ENCODE measurements at regions not wholly inside any gene's neighbourhood (a gene's known extent, or its start where the extent isn't known, plus 50 kb on each side); places are given as distances from the start of the nearest gene placed in this dataset.

DNA sequence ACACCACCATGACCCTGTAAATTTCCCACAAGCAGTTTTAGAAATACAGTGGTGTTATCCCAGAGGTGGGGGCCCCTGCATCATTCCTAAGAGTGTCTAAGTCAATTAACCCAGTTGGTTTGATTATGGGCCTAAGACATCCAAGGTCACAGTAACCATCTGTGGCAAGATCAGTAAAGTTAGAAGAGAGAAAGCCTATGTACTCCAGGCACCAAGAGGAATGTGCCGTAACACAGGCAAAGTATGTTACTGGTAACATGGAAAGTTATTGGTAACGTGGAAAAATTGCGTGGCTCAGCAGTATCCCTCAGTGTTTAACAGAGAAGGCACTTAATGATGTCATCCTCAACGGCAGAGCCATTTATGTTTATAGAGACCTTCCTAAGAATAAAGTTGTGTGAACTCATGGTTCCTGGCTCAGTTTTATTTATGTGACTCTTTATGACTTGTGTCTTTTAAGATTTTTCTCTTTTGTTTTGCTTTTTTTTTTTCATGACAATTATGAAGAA lies 144.1 kb upstream of the RASGRP1 start:
- H3K4me1 ChIP-seq (ENCODE audit: control insufficient read depth, low read length) = no peaks in the 10 kb centered on the region
- H3K4me2 ChIP-seq (ENCODE audit: low read length) = no peak overlapping the region
- H3K79me2 ChIP-seq (ENCODE audit: control insufficient read depth, low read length) = no peaks in the 10 kb centered on the region
- peaks cover 18% of the 10 kb centered on the region for H3K27me3 ChIP-seq (ENCODE audit: control insufficient read depth, low read length)
- no peak overlapping the region for H3K27ac ChIP-seq (ENCODE audit: low read depth, low read length)
- H4K20me1 ChIP-seq (ENCODE audit: control insufficient read depth, insufficient read depth, low read depth, low read length) = no peaks in the 10 kb centered on the region
- H3K9me3 ChIP-seq (ENCODE audit: control insufficient read depth, insufficient read depth, low read length) = no peaks in the 10 kb centered on the region
- H3F3A ChIP-seq (ENCODE audit: control insufficient read depth, insufficient read depth) = no peaks in the 10 kb centered on the region
- H3K9me2 ChIP-seq (replicated peaks; ENCODE audit: control insufficient read depth, low read length) = no peaks in the 10 kb centered on the region
- H3K36me3 ChIP-seq (ENCODE audit: control insufficient read depth, low read length) = no peaks in the 10 kb centered on the region
- H3K4me3 ChIP-seq (ENCODE audit: low read length) = no peak overlapping the region
- TF ChIP-seq CTCF (IDR thresholded peaks at IDR 0.05; ENCODE audit: low read depth, low read length, poor library complexity, severe bottlenecking) = no peak
- TF ChIP-seq EZH2phosphoT487 (IDR thresholded peaks at IDR 0.05; ENCODE audit: borderline replicate concordance, low read length) = no peak

GRCh38 chr15:38709196-38709595 lies 144.6 kb upstream of the RASGRP1 start:
- H3K4me1 ChIP-seq (ENCODE audit: control insufficient read depth, low read length) = no peaks in the 10 kb centered on the region
- H4K20me1 ChIP-seq (ENCODE audit: control insufficient read depth, insufficient read depth, low read depth, low read length) = no peaks in the 10 kb centered on the region
- no peak overlapping the region for H3K27ac ChIP-seq (ENCODE audit: low read depth, low read length)

GRCh38 chr15:38714309-38715072 lies 149.9 kb upstream of the RASGRP1 start:
- Histone ChIP-seq H3K4me2 (ENCODE audit: low read length) (no peak overlapping the region), H3K27me3 (ENCODE audit: control insufficient read depth, low read length) (0 out of 2 replicates have a peak, but pooled peaks cover 4% of the 10 kb centered on the region), H3K36me3 (ENCODE audit: control insufficient read depth, low read length) (no peaks in the 10 kb centered on the region), H3K79me2 (ENCODE audit: control insufficient read depth, low read length) (no peaks in the 10 kb centered on the region), H3K9me2 (replicated peaks; ENCODE audit: control insufficient read depth, low read length) (no peaks in the 10 kb centered on the region), H3K4me1 (ENCODE audit: control insufficient read depth, low read length) (no peaks in the 10 kb centered on the region), H3K4me3 (ENCODE audit: low read length) (no peak overlapping the region), H3F3A (ENCODE audit: control insufficient read depth, insufficient read depth) (no peaks in the 10 kb centered on the region), H3K9me3 (ENCODE audit: control insufficient read depth, insufficient read depth, low read length) (no peaks in the 10 kb centered on the region), H4K20me1 (ENCODE audit: control insufficient read depth, insufficient read depth, low read depth, low read length) (no peaks in the 10 kb centered on the region), H3K27ac (ENCODE audit: low read depth, low read length) (no peak overlapping the region)
- no peak for TF ChIP-seq EZH2phosphoT487 (IDR thresholded peaks at IDR 0.05; ENCODE audit: borderline replicate concordance, low read length)
- TF ChIP-seq CTCF (IDR thresholded peaks at IDR 0.05; ENCODE audit: low read depth, low read length, poor library complexity, severe bottlenecking) = no peak

More at GRCh38 chr15:38709196-38709595, 144.6 kb upstream of the RASGRP1 start:
- H3K4me3 ChIP-seq (ENCODE audit: low read length) = no peak overlapping the region
- no peaks in the 10 kb centered on the region for H3K9me3 ChIP-seq (ENCODE audit: control insufficient read depth, insufficient read depth, low read length)
- no peak overlapping the region for H3K4me2 ChIP-seq (ENCODE audit: low read length)
- H3K9me2 ChIP-seq (replicated peaks; ENCODE audit: control insufficient read depth, low read length) = no peaks in the 10 kb centered on the region
- no peaks in the 10 kb centered on the region for H3K36me3 ChIP-seq (ENCODE audit: control insufficient read depth, low read length)
- no peaks in the 10 kb centered on the region for H3F3A ChIP-seq (ENCODE audit: control insufficient read depth, insufficient read depth)
- H3K27me3 ChIP-seq (ENCODE audit: control insufficient read depth, low read length) = peaks cover 16% of the 10 kb centered on the region
- no peak for TF ChIP-seq CTCF (IDR thresholded peaks at IDR 0.05; ENCODE audit: low read depth, low read length, poor library complexity, severe bottlenecking)
- no peaks in the 10 kb centered on the region for H3K79me2 ChIP-seq (ENCODE audit: control insufficient read depth, low read length)
